Tibial nerve (tissue), 4 donors: ENCODE measurements at regions not wholly inside any gene's neighbourhood (a gene's known extent, or its start where the extent isn't known, plus 50 kb on each side); places are given as distances from the start of the nearest gene placed in this dataset.

Source experiments
- DNase-seq, 2 donors: peaks; one replicate each; pipeline ENCODE4 v3.0.0-alpha.2; 2019; ENCODE audit warnings: low spot score in 2 of 2
- H3K27ac ChIP-seq, 4 donors: fragments of 200-600 bp; sonication (generic) in 3 of 4; one replicate each; pipeline ENCODE4 v1.5.1; 2017 to 2019; ENCODE audit warnings: mild to moderate bottlenecking in 1 of 4
- H3K27me3 ChIP-seq, 2 donors: fragments of 200-600 bp; sonication (generic) in 1 of 2; one replicate each; pipeline versions ENCODE4 v1.5.1 to v1.6.0; 2017 to 2019
- H3K36me3 ChIP-seq, 3 donors: fragments of 200-600 bp; sonication (generic); one replicate each; pipeline ENCODE4 v1.5.1; 2018 to 2019
- H3K4me1 ChIP-seq, 4 donors: fragments of 200-600 bp; sonication (generic) in 3 of 4; one replicate each; pipeline ENCODE4 v1.5.1; 2017 to 2019
- H3K4me3 ChIP-seq, 4 donors: fragments of 200-600 bp; sonication (generic) in 3 of 4; one replicate each; pipeline ENCODE4 v1.5.1; 2017 to 2019; ENCODE audit warnings: mild to moderate bottlenecking in 1 of 4, moderate library complexity in 1 of 4
- H3K9me3 ChIP-seq, 4 donors: fragments of 200-600 bp; sonication (generic) in 3 of 4; one replicate each; pipeline ENCODE4 v1.5.1; 2017 to 2019
- CTCF ChIP-seq, 5 experiments: fragments of 200-600 bp in 3 of 5; fragments of 450-650 bp in 2 of 5; sonication (generic) in 3 of 5; IDR thresholded peaks; one replicate each; pipeline ENCODE4 v1.5.1; 2016 to 2019; ENCODE audit warnings: antibody characterized with exemption in 5 of 5, mild to moderate bottlenecking in 3 of 5, moderate library complexity in 2 of 5
- EP300 ChIP-seq, 2 donors: sonication (generic); formaldehyde crosslinking; IDR thresholded peaks; one replicate each; pipeline ENCODE4 v1.6.1; 2017; ENCODE audit warnings: antibody characterized with exemption in 2 of 2, mild to moderate bottlenecking in 1 of 2
- POLR2A ChIP-seq, 2 donors: fragments of 450-650 bp; IDR thresholded peaks; one replicate each; pipeline ENCODE4 v1.6.1; 2017; ENCODE audit warnings: antibody characterized with exemption in 2 of 2, mild to moderate bottlenecking in 2 of 2, moderate library complexity in 2 of 2
- WGBS, 2 donors: methylation state at CpG; one replicate each; pipeline ENCODE4 v1.1.5; 2018; 5-methylcytosine and 5-hydroxymethylcytosine counted together

- H3K4me3 ChIP-seq, result no peak overlapping the region
- DNase-seq, result no peak
- 93 to 98% methylated on average over 2 of the region's 2 CpGs for WGBS, 2 donors
Observed at GRCh38 chr18:27430595-27430994, 245.5 kb upstream of the CHST9 start.

GRCh38 chr18:27428716-27429475 is 243.8 kb upstream of the CHST9 start:
- TF ChIP-seq EP300 (IDR thresholded peaks at IDR 0.05), result no peak
- no peak for TF ChIP-seq CTCF (IDR thresholded peaks at IDR 0.05)
- no peak for TF ChIP-seq POLR2A (IDR thresholded peaks at IDR 0.05)
- no peaks in the 10 kb centered on the region for H3K27me3 ChIP-seq
- no peaks in the 10 kb centered on the region for H3K4me1 ChIP-seq
- no peak for DNase-seq
- 83 to 89% methylated on average over 2 of the region's 2 CpGs for WGBS, 2 donors
- no peaks in the 10 kb centered on the region for H3K36me3 ChIP-seq
- H3K4me3 ChIP-seq, result no peak overlapping the region
- no peak overlapping the region for H3K27ac ChIP-seq
- H3K9me3 ChIP-seq, result peaks cover 0 to 21% (median 0%) of the 10 kb centered on the region in 4 donors

More at GRCh38 chr18:27430595-27430994, 245.5 kb upstream of the CHST9 start:
- no peaks in the 10 kb centered on the region for H3K36me3 ChIP-seq
- H3K27ac ChIP-seq, result no peak overlapping the region
- no peaks in the 10 kb centered on the region for H3K27me3 ChIP-seq
- H3K4me1 ChIP-seq, result no peaks in the 10 kb centered on the region
- TF ChIP-seq CTCF (IDR thresholded peaks at IDR 0.05), result no peak
- TF ChIP-seq POLR2A (IDR thresholded peaks at IDR 0.05), result no peak
- peaks cover 0 to 21% (median 0%) of the 10 kb centered on the region in 4 donors for H3K9me3 ChIP-seq

GRCh38 chr18:27428120-27428519 is 243.0 kb upstream of the CHST9 start:
- Histone ChIP-seq H3K4me1 (no peaks in the 10 kb centered on the region), H3K27ac (no peak overlapping the region), H3K36me3 (no peaks in the 10 kb centered on the region), H3K9me3 (peaks cover 0 to 21% (median 0%) of the 10 kb centered on the region in 4 donors), H3K4me3 (no peak overlapping the region), H3K27me3 (no peaks in the 10 kb centered on the region)
- TF ChIP-seq CTCF (IDR thresholded peaks at IDR 0.05) (no peak), POLR2A (IDR thresholded peaks at IDR 0.05) (no peak), EP300 (IDR thresholded peaks at IDR 0.05) (no peak)
- WGBS, 2 donors, result 87 to 92% methylated on average over 2 of the region's 2 CpGs
- no peak for DNase-seq

- DNase-seq, result no peak
- no peak for TF ChIP-seq POLR2A (IDR thresholded peaks at IDR 0.05)
- TF ChIP-seq EP300 (IDR thresholded peaks at IDR 0.05), result no peak
- TF ChIP-seq CTCF (IDR thresholded peaks at IDR 0.05), result no peak
- Histone ChIP-seq H3K27me3 (no peaks in the 10 kb centered on the region), H3K4me3 (no peak overlapping the region), H3K27ac (no peak overlapping the region), H3K4me1 (no peaks in the 10 kb centered on the region), H3K9me3 (peaks cover 0 to 3% (median 0%) of the 10 kb centered on the region in 4 donors), H3K36me3 (no peaks in the 10 kb centered on the region)
- WGBS, 2 donors, result 82 to 86% methylated on average over 3 of the region's 3 CpGs
Observed at GRCh38 chr18:27423581-27423980, 238.5 kb upstream of the CHST9 start.

DNA sequence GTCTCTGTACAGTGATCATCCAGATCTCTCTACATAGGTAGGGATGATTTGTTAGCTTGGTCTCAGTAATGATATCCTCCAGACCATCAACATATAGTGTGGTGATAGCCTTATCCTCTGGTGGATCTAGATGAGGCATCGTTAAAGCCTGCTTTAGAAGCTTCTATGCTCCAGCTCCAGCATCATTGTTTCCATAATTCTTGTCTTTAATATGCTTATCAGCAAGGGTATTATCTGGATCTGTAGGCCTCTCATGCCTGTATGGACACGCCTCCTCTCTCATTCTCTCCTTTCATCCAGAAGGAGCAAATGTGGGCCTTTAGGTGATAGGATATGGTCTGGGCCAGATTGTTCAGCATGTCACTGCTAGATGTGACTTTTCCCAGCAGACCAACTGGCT is 234.5 kb upstream of the CHST9 start:
- 87 to 93% methylated on average over 2 of the region's 2 CpGs for WGBS, 2 donors
- H3K9me3 ChIP-seq, result no peaks in the 10 kb centered on the region
- no peaks in the 10 kb centered on the region for H3K27me3 ChIP-seq
- no peaks in the 10 kb centered on the region for H3K36me3 ChIP-seq
- TF ChIP-seq EP300 (IDR thresholded peaks at IDR 0.05) (no peak), POLR2A (IDR thresholded peaks at IDR 0.05) (no peak), CTCF (IDR thresholded peaks at IDR 0.05) (no peak)
- H3K4me3 ChIP-seq, result no peak overlapping the region
- no peaks in the 10 kb centered on the region for H3K4me1 ChIP-seq
- DNase-seq, result no peak
- H3K27ac ChIP-seq, result no peak overlapping the region
